Bone marrow (tissue), 2 donors: ENCODE measurements at regions not wholly inside any gene's neighbourhood (a gene's known extent, or its start where the extent isn't known, plus 50 kb on each side); places are given as distances from the start of the nearest gene placed in this dataset.

ENCODE experiments used
- DNase-seq, 2 donors: peaks; one replicate each; lab custom pipeline; 2025; lab: John Stamatoyannopoulos, UW

- no peak for DNase-seq
These were observed 319.8 kb upstream of the SLC7A11 start for GRCh38 chr4:138561906-138562305.

DNA sequence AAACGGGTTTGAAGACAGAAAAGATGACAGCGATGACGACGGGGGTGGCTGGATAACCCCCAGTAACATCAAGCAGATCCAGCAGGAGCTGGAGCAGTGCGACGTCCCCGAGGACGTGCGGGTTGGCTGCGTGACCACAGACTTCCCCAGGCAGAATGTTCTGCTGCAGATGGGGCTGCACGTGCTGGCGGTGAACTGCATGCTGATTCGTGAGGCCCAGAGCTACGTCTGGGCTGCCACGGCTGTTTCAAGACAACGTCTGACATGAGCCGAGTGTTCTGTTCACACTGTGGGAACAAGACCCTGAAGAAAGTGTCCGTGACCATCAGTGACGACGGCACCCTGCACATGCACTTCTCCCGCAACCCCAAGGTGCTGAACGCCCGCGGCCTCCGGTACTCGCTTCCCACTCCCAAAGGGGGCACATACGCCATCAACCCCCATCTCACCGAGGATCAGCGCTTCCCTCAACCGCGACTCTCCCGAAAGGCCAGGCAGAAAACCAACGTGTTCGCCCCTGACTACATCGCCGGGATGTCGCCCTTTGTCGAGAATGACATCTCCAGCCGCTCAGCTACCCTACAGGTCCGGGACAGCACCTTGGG lies 319.2 kb upstream of the SLC7A11 start:
- DNase-seq: no peak

DNA sequence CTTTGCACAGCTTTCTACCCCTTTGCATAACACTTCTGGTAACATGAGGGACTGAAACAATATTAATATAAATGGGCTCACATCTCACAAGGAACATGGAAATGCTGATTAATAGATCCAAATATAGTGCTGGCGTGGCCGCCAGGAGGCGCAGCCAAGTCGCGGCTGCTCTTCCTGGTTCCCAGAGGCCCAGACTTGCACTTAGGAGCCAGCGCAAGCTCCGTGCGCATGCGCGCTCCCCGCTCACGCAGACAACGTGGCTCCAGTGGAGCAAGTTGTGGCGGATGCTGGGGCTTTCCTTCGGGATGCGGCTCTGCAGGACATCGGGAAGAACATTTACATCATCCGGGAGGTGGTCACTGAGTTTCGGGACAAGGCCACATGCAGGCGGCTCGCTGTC lies 318.3 kb upstream of the SLC7A11 start:
- no peak for DNase-seq

- no peak for DNase-seq
These were observed 316.7 kb upstream of the SLC7A11 start for GRCh38 chr4:138558886-138559285.

DNA sequence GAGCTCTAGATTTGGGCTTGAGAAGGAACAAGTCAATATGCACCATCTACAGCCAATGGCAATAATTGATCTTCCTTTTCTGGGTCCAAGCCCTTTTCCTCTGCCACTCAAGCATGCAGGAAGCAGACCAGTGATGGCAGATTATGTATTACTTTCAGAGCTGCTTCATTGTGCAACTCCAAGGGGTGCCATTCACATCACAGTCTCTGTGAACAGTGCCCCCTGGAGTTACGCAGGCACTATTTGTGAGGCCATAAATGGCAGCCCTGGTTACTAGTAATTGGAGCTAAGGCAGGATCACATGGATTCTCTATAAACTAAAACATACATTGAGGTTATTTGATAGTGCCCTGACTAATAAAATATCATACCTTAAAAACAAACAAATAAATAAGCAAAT lies 313.4 kb upstream of the SLC7A11 start:
- no peak for DNase-seq

DNA sequence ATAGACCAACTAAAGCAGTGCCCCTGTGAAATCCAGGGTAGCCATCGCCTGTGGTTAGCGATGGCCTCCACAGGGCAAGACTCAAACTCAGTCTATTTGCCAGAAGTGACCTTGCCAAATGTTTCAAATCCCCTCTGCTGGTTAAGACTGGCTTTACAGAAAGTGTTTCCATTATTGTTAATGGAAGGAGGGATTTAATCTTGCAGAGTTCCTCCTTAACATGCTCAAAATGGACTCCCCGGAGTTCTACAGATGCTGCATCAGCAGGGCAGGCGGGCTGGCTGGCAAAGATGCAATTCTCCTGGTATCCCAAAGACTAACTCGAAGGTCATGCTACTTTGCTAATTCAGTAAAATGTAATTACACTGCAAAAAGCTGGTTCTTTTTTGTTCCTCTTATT lies 313.0 kb upstream of the SLC7A11 start:
- DNase-seq: no peak

DNA sequence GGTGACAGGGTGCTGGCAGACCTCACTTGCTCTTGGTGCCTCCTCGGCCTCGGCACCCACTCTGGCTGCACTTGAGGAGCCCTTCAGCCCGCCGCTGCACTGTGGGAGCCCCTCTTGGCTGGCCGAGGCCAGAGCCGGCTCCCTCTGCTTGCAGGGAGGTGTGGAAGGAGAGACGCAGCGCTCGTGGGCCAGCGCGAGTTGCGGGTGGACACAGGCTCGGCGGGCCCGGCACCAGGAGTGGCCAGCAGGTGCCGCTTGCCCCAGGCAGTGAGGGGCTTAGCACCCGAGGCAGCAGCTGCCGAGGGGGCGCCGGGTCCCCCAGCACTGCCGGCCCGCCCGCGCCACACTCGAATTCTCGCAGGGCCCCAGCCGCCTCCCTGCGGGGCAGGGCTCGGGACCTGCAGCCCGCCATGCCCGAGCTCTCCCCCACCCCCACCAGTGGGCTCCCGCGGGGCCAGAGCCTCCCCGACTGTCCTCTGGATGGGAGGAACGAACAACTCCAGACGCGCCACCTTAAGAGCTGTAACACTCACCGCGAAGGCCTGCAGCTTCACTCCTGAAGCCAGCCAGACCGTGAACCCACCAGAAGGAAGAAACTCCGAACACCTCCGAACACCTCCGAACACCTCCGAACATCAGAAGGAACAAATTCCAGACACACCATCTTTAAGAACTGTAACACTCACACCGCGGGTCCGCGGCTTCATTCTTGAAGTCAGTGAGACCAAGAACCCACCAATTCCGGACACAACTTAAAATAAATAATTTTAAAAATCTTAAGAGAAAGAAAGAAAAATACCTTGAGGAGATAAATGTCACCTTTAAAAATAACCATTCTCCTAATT lies 311.1 kb upstream of the SLC7A11 start:
- DNase-seq: no peak

GRCh38 chr4:138542191-138542776 lies 300.1 kb upstream of the SLC7A11 start:
- no peak for DNase-seq

GRCh38 chr4:138540056-138540800 lies 298.1 kb upstream of the SLC7A11 start:
- no peak for DNase-seq

- no peak for DNase-seq
These were observed 296.6 kb upstream of the SLC7A11 start for GRCh38 chr4:138538743-138539142.

DNA sequence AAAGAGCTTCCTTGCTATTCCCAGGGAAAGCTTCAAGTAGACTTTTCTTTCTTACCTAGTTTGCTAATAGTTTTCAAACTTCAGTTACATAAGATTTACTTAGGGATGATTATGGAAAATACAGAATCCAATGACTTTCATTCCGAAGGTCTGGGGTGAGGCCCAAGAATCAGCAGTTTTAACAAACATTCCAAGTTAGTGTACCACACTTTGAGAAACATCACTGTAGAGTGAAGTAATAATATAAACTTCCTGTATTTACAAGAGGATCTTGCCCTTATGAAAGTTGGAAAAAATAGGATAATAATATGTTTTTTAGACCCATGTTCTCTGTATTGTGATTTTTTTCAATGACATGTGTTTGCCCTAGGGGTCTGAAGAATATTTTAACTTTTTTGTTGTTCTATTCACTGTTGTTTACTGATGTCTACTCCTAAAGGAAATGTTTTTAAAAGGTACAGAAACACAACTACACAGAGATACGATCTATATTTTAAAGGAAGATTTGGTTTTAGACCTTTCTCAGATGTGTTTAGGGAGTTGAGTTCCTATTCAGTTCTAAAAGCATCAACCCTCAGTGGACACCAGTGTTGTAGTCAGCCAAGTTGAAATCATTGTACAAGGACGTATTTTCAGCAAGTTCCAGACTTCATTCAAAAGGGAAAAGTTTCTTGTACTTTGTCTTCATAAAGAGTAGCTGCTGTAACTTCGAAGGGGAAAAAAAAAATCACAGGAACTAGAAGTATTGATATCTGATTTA lies 295.8 kb upstream of the SLC7A11 start:
- DNase-seq: no peak

DNA sequence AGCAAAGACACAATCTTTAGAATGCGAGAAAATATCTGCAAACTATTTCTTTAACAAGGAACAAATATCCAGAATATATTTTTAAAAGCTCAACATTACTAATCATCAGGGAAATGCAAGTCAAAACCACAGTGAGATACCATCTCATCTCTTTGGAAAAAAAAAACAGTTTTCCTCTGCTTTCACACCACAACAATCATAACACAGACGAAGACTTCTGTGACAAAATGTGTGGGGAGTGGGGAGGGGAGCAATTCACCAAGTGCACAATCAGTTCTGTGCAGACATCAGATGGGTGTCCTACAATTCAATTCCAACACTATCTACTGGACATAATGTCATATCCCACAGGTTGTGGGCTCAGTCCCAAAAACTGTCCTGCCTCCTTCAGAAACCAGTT lies 293.2 kb upstream of the SLC7A11 start:
- DNase-seq: no peak

DNA sequence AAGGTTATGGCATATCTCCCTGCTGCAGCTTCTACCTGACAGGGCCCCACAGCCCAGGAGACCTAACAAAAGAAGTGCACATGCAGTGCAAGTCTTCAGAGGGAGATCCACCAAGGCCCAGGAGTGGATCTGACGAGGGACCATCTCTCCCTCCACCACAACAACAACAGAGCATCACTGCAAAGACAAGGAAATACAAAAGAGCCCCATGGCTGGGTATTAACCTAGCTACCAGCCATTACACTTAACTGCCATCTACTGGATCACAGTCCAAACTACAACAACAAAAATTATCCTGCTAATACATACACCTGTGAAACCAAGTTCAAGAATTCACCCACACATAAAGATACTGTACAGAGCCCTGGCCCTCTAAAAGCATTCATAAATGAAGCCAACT lies 280.2 kb upstream of the SLC7A11 start:
- DNase-seq: no peak

GRCh38 chr4:138521809-138522208 lies 279.7 kb upstream of the SLC7A11 start:
- no peak for DNase-seq

GRCh38 chr4:138519436-138519835 lies 277.3 kb upstream of the SLC7A11 start:
- no peak for DNase-seq

DNA sequence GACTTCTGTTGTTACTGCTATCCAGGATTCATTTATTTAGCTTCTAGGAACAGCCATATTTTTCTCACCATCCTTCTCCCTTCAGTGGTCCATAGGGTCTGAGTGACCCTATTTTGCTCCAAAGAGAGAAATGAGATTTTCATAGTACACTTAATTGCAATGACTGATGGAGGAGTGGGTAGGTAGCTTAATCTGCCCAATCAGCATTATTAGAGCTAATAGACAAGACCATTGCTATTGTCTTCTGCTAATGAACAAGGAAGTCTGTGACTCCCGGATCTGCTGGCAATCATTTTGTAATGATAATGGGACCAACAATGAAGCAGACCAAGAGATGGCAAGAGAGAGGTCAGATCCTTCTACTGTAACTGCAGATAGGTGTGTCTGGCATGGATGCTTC lies 271.4 kb upstream of the SLC7A11 start:
- DNase-seq: no peak

DNA sequence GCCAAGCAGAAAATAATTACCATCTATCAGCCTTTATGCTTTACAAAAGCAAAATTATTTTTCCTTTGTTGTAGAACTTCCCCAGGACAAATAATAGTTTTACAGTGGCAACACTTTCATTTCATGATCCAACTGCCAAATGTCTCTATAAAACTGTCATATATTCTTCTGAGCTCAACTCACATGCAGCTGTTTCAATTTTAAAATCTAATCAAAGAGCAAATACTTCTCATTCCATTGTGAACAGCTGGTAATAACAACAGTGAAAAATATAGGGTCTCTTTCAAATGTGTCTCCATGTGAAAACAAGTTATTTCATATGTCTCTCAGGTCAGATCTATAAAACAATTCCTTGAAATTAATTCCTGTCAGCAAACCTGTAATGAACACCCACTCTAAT lies 270.6 kb upstream of the SLC7A11 start:
- DNase-seq: no peak

DNA sequence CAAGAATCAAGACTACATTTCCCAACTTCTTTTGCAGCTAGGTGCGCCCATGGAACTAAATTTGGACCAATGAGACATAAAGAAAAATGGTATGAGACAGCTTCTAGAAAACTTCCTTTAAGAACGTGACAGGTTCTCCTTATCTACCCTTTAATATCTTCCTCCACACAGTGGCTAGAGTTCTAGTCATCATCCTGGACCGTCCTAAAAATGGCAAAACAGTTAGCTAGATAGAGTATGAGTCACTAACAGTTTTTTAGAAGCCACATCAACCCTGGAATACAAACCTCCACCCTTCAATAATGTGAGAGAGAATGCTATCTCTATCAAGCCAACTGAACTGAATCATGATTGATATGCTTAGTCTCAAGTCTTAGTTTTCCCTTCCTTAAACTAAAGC lies 267.9 kb upstream of the SLC7A11 start:
- no peak for DNase-seq

DNA sequence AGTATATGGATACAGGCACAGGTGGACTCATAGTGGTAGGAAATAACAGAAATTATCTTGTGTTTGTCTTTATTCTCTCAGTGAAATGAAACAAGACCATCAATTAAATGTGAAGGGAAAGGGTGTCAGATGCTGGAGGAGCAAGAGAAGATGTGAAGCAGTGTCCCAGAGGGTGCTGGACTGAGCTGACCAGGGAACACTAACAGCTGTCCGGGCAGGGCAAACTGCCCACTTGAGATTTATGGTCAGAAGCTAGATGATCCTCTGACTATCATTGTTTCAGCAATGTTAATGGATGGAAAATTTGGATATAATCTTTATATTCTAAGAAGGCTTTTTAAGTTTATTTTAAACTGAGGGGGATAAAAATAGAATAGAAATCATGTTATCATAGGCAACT lies 267.2 kb upstream of the SLC7A11 start:
- DNase-seq: no peak

- DNase-seq: no peak
These were observed 265.4 kb upstream of the SLC7A11 start for GRCh38 chr4:138507522-138507921.

DNA sequence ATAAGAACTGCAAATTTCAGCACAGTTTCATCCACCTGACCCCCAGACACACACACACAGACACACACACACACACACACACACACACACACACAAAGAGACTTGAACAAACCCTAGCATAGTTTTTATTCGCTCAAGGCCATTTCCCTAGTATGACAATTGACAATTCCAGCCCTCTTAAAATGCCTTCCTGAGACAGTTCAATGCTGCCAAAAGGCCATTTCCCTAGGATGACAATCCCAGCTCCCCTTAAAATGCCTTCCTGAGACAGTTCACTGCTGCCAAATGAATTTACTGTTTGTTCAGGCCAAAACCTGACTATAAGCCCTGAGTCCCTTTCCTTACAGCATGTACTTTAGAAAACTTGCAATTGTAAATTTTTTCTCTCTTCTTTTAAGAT lies 259.5 kb upstream of the SLC7A11 start:
- DNase-seq: no peak

- no peak for DNase-seq
These were observed 258.7 kb upstream of the SLC7A11 start for GRCh38 chr4:138500869-138501268.
